PC-3 (cell line): ENCODE measurements at regions not wholly inside any gene's neighbourhood (a gene's known extent, or its start where the extent isn't known, plus 50 kb on each side); places are given as distances from the start of the nearest gene placed in this dataset.

Experiments used
- ATAC-seq: fragments of 200-7000 bp; cut with Tn5 transposase; 2 replicates; pipeline ENCODE4 v1.9.1; 2020; ENCODE audit warnings: mild to moderate bottlenecking, moderate library complexity
- BruUV-seq: library from RNA; stranded (reverse); fragments of 400-500 nt; replicated peaks from 2 replicates; lab custom pipeline; 2021; lab: Mats Ljungman, UMichigan
- CTCF ChIA-PET: fragments of 300-600 bp; sonication (Branson Sonifier 250); formaldehyde crosslinking; loops from one replicate; lab custom pipeline; 2022; ENCODE audit warnings: antibody characterized with exemption; lab: Charles Lee
- POLR2A ChIA-PET: fragments of 300-600 bp; sonication (Branson Sonifier 250); formaldehyde crosslinking; loops from one replicate; lab custom pipeline; 2022; ENCODE audit warnings: antibody characterized with exemption; ENCODE audit not compliant: unreplicated experiment; lab: Charles Lee
- DNase-seq: peaks from one replicate; pipeline ENCODE4 v3.0.0-alpha.2; 2015
- H2AFZ ChIP-seq: fragments of 300-600 bp; sonication (generic); 2 replicates; pipeline ENCODE4 v1.6.0; 2016; ENCODE audit warnings: antibody characterized with exemption, low read length
- H3F3A ChIP-seq: fragments of 300-600 bp; sonication (generic); one replicate; pipeline ENCODE4 v1.6.0; 2017; ENCODE audit warnings: antibody characterized with exemption, low read length, control low read depth, mild to moderate bottlenecking; ENCODE audit not compliant: unreplicated experiment
- H3K27ac ChIP-seq: fragments of 300-600 bp; sonication (generic); 2 replicates; pipeline ENCODE4 v1.5.1; 2016; ENCODE audit warnings: mild to moderate bottlenecking, low read length
- H3K27me3 ChIP-seq: fragments of 300-600 bp; sonication (generic); 2 replicates; pipeline ENCODE4 v1.6.1; 2016; ENCODE audit warnings: low read length, mixed read lengths
- H3K36me3 ChIP-seq: fragments of 300-600 bp; sonication (generic); 2 replicates; pipeline ENCODE4 v1.6.1; 2016; ENCODE audit warnings: low read depth, mixed run types, low read length, mixed read lengths
- H3K4me1 ChIP-seq: fragments of 300-600 bp; sonication (generic); 2 replicates; pipeline ENCODE4 v1.5.1; 2016; ENCODE audit warnings: low read length; ENCODE audit not compliant: insufficient read depth
- H3K4me2 ChIP-seq: fragments of 300-600 bp; sonication (generic); 2 replicates; pipeline ENCODE4 v1.6.0; 2016; ENCODE audit warnings: low read length
- H3K4me3 ChIP-seq: fragments of 300-600 bp; sonication (generic); 2 replicates; pipeline ENCODE4 v1.5.1; 2016; ENCODE audit warnings: mild to moderate bottlenecking, low read length, mixed read lengths
- H3K79me2 ChIP-seq: fragments of 300-600 bp; sonication (generic); 2 replicates; pipeline ENCODE4 v1.6.1; 2017; ENCODE audit warnings: low read length, mixed read lengths
- H3K9ac ChIP-seq: fragments of 300-600 bp; sonication (generic); 2 replicates; pipeline ENCODE4 v1.6.0; 2016; ENCODE audit warnings: mild to moderate bottlenecking, low read length
- H3K9me2 ChIP-seq: fragments of 300-600 bp; sonication (generic); replicated peaks from 2 replicates; pipeline ENCODE4 v1.6.1; 2016; ENCODE audit warnings: mixed run types, low read length, mixed read lengths
- H3K9me3 ChIP-seq: fragments of 300-600 bp; sonication (generic); 2 replicates; pipeline ENCODE4 v1.6.1; 2016; ENCODE audit warnings: low read length, mixed read lengths
- H4K20me1 ChIP-seq: fragments of 300-600 bp; sonication (generic); 2 replicates; pipeline ENCODE4 v1.6.1; 2016; ENCODE audit warnings: low read length, mixed read lengths
- CTCF ChIP-seq: fragments of 300-600 bp; sonication (generic); conservative IDR thresholded peaks from 2 replicates; pipeline ENCODE4 v1.5.1; 2017; ENCODE audit warnings: antibody characterized with exemption, low read depth, mild to moderate bottlenecking, low read length
- EZH2 ChIP-seq: fragments of 300-600 bp; sonication (generic); IDR thresholded peaks from one replicate; pipeline ENCODE4 v1.6.1; 2017; ENCODE audit warnings: antibody characterized with exemption, mild to moderate bottlenecking, low read length; ENCODE audit not compliant: unreplicated experiment
- EZH2phosphoT487 ChIP-seq: fragments of 300-600 bp; sonication (generic); IDR thresholded peaks from 2 replicates; pipeline ENCODE4 v1.6.1; 2018; ENCODE audit warnings: mild to moderate bottlenecking, antibody characterized with exemption, low read length, borderline replicate concordance
- intact Hi-C: fragments of 100-400 bp; cut with micrococcal nuclease; formaldehyde crosslinking; loops from 2 replicates; pipeline ENCODE4 v1.9.0; 2023

- H3K9me2 ChIP-seq: no peaks in the 10 kb centered on the region
- H3K4me3 ChIP-seq: no peak overlapping the region
- H3K79me2 ChIP-seq: no peaks in the 10 kb centered on the region
- H2AFZ ChIP-seq: no peak overlapping the region
- H3K27me3 ChIP-seq: no peaks in the 10 kb centered on the region
- H3K4me1 ChIP-seq: peaks cover 35% of the 10 kb centered on the region
- ChIA-PET POLR2A (no interaction called here), CTCF (no interaction called here)
- no peaks in the 10 kb centered on the region for H3K36me3 ChIP-seq
- TF ChIP-seq EZH2 (no peak), CTCF (no peak), EZH2phosphoT487 (no peak)
- ATAC-seq (no peak), DNase-seq (no peak)
- H3K9me3 ChIP-seq: no peaks in the 10 kb centered on the region
- H3K9ac ChIP-seq: no peak overlapping the region
- no peak overlapping the region for H3K4me2 ChIP-seq
- H3K27ac ChIP-seq: no peak overlapping the region
- no TSS peak for BruUV-seq
- H3F3A ChIP-seq: no peaks in the 10 kb centered on the region
- intact Hi-C loops: loop anchor here (5.0 kb wide), 1 partner anchor 64 kb away; no protein-coding TSS in a partner anchor
- H4K20me1 ChIP-seq: no peaks in the 10 kb centered on the region
These were observed 439.4 kb downstream of the SPRY1 start for GRCh38 chr4:123835831-123836590.

DNA sequence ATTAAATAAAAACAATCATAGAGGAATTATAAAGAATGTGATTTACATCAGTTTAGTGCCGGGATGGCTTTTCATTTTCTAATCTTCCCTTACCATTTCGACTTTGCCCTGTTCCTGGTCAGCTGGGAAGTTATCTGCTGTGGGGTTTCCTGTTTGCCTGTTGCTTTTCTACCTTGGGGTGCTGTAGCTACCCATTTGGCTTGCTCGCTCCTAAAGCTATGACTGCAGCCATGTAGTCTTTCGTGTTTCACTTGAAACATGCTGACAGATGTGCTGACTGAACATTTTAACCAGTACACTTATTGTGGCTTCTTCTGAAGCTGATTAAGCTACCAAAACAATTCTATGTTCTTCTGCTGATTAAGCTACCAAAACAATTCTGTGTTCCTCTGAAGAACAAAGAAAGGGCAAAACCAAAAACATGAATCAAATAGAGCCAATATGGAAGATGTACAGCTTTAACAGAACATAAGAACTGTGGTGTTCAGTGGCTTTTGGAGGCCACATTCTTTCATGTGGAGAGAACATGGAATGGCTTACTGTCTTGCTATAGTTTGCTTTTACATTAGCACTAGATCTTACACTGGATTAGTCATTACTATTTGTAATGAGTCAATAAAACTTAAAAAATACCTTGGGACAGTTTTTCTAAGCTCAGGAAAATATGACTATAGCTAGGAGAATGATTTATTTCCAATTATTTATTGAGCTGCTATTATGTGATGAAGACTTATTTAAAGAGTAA lies 440.4 kb downstream of the SPRY1 start:
- DNase-seq (peak; percentile 39), ATAC-seq (peak; percentile 39; the same call in 1 of the 2 replicates)
- H3F3A ChIP-seq: no peaks in the 10 kb centered on the region
- no peaks in the 10 kb centered on the region for H3K27me3 ChIP-seq
- no peaks in the 10 kb centered on the region for H3K9me3 ChIP-seq
- BruUV-seq: no TSS peak
- CTCF ChIA-PET: no interaction called here
- intact Hi-C loops: loop anchor here (5.0 kb wide), 1 partner anchor 65 kb away; no protein-coding TSS in a partner anchor
- TF ChIP-seq EZH2 (no peak), CTCF (no peak), EZH2phosphoT487 (no peak)
- peaks cover 28% of the 10 kb centered on the region for H3K4me1 ChIP-seq
- no peak overlapping the region for H3K9ac ChIP-seq
- no peaks in the 10 kb centered on the region for H4K20me1 ChIP-seq
- POLR2A ChIA-PET: interaction anchor here (0.5 kb wide), 1 partner anchor 418 kb away, joined by 5 read pairs; no protein-coding TSS in a partner anchor
- no peaks in the 10 kb centered on the region for H3K9me2 ChIP-seq
- no peaks in the 10 kb centered on the region for H3K36me3 ChIP-seq
- no peak overlapping the region for H3K27ac ChIP-seq
- H2AFZ ChIP-seq: no peak overlapping the region
- H3K79me2 ChIP-seq: no peaks in the 10 kb centered on the region
- H3K4me2 ChIP-seq: no peak overlapping the region
- H3K4me3 ChIP-seq: no peak overlapping the region
